Transverse colon (tissue), 4 donors: ENCODE measurements at regions not wholly inside any gene's neighbourhood (a gene's known extent, or its start where the extent isn't known, plus 50 kb on each side); places are given as distances from the start of the nearest gene placed in this dataset.

Source experiments
- EP300 ChIP-seq: sonication (generic); formaldehyde crosslinking; IDR thresholded peaks from one replicate; pipeline ENCODE4 v1.6.1; 2017; ENCODE audit warnings: antibody characterized with exemption, low read depth
- POLR2A ChIP-seq: fragments of 450-650 bp; IDR thresholded peaks from one replicate; pipeline ENCODE4 v1.6.1; 2016; ENCODE audit warnings: antibody characterized with exemption, mild to moderate bottlenecking, moderate library complexity
- POLR2AphosphoS5 ChIP-seq, 3 donors: sonication (generic); formaldehyde crosslinking; IDR thresholded peaks; one replicate each; pipeline ENCODE4 v1.6.1; 2016; ENCODE audit warnings: antibody characterized with exemption in 3 of 3
- TF ChIP-seq, protein P1 (sequence below), 5 experiments: fragments of 200-600 bp in 3 of 5; fragments of 450-650 bp in 2 of 5; sonication (generic) in 3 of 5; IDR thresholded peaks; 1 replicate in 2 of 5; 2 replicates in 3 of 5; pipeline ENCODE4 v1.5.1; 2016 to 2017; ENCODE audit warnings: antibody characterized with exemption in 5 of 5, inconsistent platforms in 3 of 5, mild to moderate bottlenecking in 2 of 5, moderate library complexity in 1 of 5

- TF ChIP-seq, protein P1, sequence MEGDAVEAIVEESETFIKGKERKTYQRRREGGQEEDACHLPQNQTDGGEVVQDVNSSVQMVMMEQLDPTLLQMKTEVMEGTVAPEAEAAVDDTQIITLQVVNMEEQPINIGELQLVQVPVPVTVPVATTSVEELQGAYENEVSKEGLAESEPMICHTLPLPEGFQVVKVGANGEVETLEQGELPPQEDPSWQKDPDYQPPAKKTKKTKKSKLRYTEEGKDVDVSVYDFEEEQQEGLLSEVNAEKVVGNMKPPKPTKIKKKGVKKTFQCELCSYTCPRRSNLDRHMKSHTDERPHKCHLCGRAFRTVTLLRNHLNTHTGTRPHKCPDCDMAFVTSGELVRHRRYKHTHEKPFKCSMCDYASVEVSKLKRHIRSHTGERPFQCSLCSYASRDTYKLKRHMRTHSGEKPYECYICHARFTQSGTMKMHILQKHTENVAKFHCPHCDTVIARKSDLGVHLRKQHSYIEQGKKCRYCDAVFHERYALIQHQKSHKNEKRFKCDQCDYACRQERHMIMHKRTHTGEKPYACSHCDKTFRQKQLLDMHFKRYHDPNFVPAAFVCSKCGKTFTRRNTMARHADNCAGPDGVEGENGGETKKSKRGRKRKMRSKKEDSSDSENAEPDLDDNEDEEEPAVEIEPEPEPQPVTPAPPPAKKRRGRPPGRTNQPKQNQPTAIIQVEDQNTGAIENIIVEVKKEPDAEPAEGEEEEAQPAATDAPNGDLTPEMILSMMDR (IDR thresholded peaks at IDR 0.05): no peak
- TF ChIP-seq POLR2AphosphoS5 (IDR thresholded peaks at IDR 0.05) (no peak), POLR2A (no peak), EP300 (no peak)
Observed at GRCh38 chrX:112197840-112198239, 115.3 kb upstream of the TRPC5 start.
